GM19467 (cell line): ENCODE measurements at regions not wholly inside any gene's neighbourhood (a gene's known extent, or its start where the extent isn't known, plus 50 kb on each side); places are given as distances from the start of the nearest gene placed in this dataset.
"Not testable (repeated sequence)": the region's sequence is repeated elsewhere in the genome, so short reads cannot be mapped to it uniquely, and the experiment has no call there.

Experiments
- ATAC-seq: cut with Tn5 transposase; IDR thresholded peaks from one replicate; pipeline ENCODE4 v1.9.1; 2021; ENCODE audit warnings: mild to moderate bottlenecking, moderate library complexity; ENCODE audit not compliant: unreplicated experiment

DNA sequence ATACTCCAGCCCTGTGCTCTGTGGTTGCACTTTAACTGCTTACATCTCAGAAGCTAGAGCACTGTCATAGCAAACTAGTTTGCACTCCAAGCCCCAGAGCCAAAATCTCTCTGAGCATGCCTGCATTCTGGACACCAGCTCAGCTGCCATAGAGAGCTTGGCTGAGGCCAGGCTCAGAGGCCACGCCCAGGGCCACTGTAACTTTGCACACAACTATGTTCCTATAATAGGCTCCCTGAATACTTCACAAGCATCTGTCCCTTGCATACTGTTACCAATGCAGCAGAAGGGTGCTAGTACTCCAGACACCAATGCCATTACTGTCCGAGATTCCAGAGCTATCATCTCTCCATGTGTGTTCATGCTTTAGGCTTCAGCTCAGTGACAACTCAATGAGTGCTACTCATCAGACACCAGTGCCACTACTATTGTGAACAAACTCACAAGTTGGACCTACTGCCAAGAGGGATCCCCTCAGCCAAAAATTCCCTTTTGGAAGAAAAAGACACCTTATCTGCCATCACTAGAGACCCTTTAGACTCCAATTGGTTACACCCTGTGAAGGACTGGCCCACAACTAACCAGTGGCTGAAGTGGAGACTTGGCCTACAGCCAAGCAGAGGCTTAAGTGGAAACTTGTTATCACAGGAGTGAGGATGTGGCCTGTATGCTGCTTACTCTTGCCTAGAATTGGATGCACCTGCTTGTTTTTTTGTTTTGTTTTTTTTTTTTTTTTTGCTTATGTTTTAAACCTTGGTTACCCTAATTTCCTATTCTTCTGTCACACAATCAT, 211.6 kb upstream of the MAGI2 start:
- no peak for ATAC-seq

GRCh38 chr7:79658304-79658703, 204.8 kb upstream of the MAGI2 start:
- no peak for ATAC-seq

DNA sequence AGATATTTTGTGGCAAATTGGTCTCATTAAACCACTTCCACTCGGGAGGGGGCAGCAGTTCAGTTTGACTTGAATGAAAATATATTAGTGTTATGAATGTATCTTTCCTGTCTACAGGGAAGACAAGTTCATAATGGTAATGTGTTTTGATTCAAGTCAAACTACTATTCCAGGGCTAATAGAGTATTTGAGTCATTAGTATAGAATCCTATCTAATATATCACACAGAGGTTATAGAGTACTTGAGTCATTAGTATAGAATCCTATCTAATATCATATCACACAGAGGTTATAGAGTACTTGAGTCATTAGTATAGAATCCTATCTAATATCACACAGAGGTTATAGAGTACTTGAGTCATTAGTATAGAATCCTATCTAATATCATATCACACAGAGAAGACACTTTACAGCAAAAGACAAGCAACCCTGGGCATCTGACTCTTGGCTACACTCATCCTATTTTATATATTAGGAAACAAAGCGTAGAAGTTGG, 199.7 kb upstream of the MAGI2 start:
- ATAC-seq, result no peak

DNA sequence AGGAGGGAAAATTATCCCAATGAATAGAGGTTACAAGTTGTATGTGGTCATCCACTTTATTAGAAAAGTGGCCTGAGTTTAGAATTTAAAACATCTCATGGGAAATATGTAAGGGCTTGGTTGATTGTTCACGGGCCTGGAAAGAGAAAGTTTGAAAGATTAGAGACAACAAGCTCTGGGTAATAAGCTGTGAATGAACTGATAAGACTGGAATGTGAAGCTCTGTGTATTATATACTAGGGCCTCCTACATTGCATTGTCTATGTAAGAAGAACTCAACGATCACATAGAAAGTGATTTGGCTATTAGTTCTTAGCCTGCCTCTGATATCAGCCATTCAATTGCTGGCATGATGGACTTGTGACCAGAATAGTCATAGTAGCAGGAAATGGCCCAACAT, 199.2 kb upstream of the MAGI2 start:
- ATAC-seq, result no peak

- ATAC-seq, result no peak
Observed at GRCh38 chr7:79647711-79648110, 194.2 kb upstream of the MAGI2 start.

DNA sequence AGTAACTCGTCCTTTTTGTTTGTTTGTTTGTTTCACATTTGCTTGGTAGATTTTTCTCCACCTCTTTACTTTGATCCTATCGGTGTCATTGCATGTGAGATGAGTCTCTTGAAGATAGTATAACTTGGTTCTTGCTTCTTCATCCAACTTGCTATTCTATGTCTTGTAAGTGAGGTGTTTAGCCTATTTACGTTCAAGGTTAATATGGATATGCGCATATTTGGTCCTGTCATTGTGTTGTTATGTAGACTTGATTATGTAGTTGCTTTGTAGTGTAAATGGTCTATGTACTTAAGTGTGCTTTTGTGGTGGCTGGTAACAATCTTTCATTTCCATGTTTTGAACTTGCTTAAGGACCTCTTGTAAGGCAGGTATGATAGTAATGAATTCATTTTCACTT, 192.8 kb upstream of the MAGI2 start:
- no peak for ATAC-seq

DNA sequence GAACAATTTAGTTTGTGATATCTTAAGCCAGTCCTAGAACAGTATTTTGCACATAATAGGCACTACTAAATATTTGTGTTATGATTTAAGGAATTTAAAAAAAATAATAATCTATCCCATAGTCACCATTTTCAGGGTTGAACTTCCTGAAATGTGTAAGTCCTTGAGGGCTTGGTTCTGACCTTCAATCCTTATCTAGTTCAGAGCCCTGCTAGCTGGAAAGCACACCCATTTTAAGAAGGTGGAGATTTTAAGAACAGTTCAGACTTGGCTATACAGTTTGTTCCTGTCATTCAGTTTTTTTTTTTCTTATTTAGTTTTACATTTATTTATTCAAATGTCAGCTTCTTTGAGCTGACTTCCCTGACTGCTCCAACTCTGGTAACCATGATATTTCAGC, 183.4 kb upstream of the MAGI2 start:
- no peak for ATAC-seq

DNA sequence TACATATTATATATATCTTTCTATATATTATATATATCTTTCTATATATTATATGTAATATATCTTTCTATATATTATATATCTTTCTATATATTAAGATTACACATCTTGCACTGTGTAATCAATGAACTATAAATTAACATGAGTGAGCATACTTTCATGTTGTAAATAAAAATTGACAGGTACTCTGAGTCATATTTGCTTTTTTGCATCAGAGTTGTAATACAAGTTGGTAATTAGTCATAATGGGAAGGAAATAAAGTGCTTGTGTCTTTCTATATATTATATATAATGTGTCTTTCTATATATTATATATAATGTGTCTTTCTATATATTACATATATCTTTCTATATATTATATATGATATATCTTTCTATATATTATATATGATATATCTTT, 172.5 kb upstream of the MAGI2 start:
- ATAC-seq, result not testable (repeated sequence)

GRCh38 chr7:79624336-79624735, 170.9 kb upstream of the MAGI2 start:
- no peak for ATAC-seq

DNA sequence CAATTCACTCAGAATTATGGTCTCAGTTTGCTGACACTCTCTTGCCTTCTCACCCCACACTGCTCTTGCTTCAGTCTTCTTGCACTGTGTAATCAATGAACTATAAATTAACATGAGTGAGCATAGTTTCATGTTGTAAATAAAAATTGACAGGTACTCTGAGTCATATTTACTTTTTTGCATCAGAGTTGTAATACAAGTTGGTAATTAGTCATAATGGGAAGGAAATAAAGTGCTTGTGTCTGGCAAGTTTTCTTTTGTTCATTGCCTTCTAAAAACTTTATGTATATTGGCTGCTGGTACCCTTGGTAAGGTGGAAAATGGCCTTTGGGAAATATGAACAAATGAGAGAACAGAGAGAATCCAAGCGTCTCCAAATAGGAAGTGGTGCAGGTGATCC, 169.3 kb upstream of the MAGI2 start:
- ATAC-seq, result no peak

- no peak for ATAC-seq
Observed at GRCh38 chr7:79620291-79620690, 166.8 kb upstream of the MAGI2 start.

DNA sequence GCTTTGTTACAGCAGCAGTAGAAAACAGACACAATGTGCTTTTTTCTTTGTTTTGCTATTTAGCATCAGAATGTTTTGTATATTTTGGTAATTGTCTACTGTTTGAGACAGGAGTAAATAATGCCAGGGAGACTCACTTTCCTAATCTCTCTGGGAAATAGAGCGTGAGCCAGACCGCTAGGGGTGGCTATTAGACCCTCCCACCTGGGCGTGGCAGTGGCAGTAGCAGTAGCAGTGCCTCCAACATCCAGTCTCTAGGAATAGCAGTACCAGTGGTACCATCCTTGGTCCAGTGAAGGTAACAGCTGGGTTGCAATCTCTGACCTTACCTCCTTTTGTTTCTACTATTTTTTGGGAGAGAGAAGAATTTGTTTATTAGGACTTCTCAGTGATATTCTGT, 165.7 kb upstream of the MAGI2 start:
- no peak for ATAC-seq

DNA sequence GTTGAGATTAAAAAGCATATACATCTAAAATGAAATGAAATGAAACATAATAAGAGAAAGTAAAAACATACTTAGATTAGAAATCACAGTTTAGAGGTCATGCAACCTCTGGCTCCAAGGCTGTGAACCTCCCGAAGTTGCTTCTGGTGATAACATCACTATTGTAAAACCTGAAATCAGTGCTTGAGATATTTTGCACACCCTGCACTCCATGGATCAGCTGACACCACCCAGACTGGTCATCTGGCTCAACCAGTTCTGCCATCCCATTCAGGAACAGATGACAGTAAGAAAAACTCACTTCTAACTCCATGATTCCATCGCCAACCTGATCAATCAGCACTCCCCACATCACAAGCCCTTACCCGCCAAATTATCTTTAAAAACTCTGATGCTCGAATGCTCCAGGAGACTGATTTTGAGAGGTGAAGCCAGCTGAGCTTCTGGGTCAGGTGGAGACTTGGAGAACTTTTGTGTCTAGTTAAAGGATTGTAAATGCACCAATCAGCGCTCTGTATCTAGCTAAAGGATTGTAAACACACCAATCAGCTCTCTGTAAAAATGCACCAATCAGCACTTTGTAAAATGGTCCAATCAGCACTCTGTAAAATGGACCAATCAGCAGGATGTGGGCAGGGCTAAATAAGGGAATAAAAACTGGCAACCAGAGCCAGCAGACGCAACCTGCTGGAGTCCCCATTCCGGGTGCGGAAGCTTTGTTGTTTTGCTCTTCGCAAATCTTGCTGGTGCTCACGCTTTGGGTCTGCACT, 162.6 kb upstream of the MAGI2 start:
- no peak for ATAC-seq

DNA sequence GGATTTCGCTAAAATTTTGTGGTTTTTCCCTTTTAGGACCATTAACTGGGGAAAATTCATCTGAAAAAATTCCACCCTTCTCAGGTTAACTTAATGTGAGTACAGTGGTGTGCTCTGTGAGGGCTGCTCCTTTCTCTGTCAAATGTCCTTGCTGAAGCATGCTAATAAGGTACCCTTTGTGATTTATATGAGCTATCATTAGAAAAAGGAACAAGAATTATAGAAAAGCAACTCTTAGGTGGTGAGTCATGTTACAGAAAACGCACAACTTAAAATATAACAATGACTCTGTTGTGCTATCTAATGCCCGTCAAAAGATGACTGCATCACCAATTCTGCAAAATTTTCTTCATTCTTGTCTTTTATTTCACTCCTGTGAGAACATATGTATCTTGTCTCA, 162.0 kb upstream of the MAGI2 start:
- ATAC-seq, result no peak

GRCh38 chr7:79612903-79613302, 159.4 kb upstream of the MAGI2 start:
- ATAC-seq, result no peak

- ATAC-seq, result no peak
Observed at GRCh38 chr7:79612022-79612421, 158.6 kb upstream of the MAGI2 start.

DNA sequence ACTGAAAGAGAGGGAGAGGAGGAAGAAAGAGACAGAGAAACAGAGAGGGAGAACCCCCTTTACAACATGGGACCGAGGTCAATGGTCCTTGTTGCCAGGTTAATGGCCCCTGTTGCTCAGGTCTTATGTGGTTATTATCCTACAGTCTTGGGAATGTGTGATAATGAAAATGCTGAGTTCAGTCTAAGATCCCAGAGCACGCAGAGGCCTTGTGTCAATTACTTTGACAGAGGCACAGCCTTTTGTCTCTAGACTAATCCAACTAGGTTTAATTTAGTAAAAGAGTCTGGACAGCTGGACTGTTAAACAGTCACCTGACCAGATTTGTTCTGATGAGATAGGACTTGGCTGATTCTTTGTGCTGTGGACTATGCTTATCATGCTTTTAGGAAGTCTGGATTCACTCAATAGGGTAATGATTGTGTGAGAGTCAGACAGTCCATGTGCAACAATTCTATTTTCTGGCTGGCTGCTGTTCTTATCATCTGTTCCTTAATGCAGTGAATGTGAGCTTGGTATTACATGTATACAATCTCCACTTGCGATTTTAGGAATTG, 157.4 kb upstream of the MAGI2 start:
- ATAC-seq, result no peak

GRCh38 chr7:79610313-79610712, 156.8 kb upstream of the MAGI2 start:
- no peak for ATAC-seq

DNA sequence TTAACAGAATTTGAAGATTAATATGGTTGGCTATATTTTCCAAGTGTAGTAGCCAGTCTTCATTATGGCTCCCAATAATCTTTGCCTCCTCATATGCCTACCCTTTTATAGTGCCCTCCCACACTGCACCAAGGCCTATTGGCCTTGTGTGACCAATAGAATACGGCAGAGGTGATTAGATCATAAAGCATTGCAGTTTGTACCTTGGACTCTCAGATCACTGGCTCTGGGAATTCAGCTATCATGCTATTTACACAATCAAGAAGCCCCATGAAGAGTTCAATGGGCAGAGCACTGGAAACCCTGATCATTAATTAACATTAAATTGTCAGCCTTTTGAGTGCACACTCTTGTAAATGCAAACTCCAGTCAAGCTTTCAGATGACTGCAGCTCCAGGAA, 154.5 kb upstream of the MAGI2 start:
- no peak for ATAC-seq

DNA sequence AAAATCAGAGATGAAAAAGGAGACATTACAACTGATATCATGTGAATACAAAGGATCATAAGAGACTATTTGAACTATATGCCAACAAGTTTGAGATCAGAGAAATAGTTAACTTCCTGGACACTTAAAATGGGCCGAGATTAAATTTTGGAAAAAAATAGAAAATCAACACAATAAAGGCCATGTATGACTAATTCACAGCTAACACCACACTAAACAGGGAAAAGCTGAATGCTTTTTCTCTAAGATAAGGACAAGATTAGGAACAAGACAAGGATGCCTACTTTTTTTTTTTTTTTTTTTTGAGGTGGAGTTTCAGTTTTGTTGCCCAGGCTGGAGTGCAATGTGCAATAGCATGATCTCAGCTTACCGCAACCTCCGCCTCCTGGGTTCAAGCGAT, 151.4 kb upstream of the MAGI2 start:
- no peak for ATAC-seq

DNA sequence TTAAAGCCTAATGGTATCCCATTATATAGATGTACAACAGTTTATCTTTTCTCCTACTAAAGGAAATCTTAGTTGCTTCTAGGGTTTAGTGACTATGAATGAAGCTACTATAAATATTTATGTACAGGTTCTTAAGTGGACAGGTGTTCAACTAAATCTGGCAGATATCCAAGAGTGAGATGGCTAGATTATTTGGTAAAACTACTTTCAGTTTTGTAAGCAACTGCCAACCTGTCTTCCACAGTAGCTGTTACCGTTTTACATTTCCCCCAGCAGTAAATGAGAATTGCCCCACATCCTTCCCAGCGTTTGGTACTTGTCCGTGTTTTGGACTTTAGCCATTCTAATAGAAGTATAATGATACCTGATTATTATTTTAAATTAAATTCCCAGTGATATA, 144.9 kb upstream of the MAGI2 start:
- no peak for ATAC-seq

GRCh38 chr7:79594671-79595070, 141.2 kb upstream of the MAGI2 start:
- not testable (repeated sequence) for ATAC-seq
